ENCODE measurements at regions not wholly inside any gene's neighbourhood (a gene's known extent, or its start where the extent isn't known, plus 50 kb on each side); places are given as distances from the start of the nearest gene placed in this dataset.

DNA sequence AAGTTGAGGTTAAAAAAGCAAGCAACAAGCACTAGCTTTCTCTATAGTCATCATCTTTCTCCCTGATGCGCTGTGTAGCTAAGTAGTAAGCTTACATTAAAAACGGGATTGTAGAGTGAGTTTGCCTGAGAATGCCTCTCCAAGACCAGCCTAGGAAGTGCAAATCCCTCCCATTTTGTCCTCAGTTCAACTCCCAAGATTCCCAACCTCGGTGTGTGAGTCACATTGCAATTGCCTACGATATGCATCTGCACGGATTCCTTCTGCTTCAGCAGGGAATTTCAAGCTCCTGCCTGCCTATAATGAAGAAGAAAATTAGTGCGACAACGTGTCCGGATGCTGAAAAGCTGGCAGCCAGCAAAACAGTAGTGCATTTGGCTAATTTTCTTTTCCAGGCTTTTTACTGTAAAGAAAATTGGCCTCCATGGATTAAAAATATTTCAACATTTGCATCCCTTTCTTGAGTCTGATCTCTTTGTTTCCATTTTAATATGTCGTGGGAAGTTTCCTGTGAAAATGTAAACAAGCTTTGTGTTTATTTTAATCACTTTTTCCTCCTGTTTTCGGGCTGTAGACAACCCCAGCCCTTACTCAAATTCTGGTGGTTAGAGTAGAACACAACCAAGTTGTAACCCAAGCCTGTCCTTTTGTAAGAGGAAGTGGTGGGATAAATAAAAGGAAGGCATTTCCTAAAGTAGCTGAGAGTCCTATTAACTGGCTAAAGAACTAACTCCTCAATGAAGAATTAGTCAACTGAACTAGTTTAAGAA, 58.4 kb upstream of the TET2 start:
- H3K4me3 ChIP-seq = 0 out of 2 replicates have a peak overlapping the region, but pooled peaks have one; percentile 16
- no peaks in the 10 kb centered on the region; the same call in 1 of the 2 replicates for H3K9me2 ChIP-seq (ENCODE audit: insufficient read depth)
- H4K20me1 ChIP-seq (replicated peaks; ENCODE audit: insufficient read depth) = no peaks in the 10 kb centered on the region
- peak overlapping the region; percentile 41; the same call in 1 of the 2 replicates for H3K4me2 ChIP-seq
- no peaks in the 10 kb centered on the region for H3K79me2 ChIP-seq (replicated peaks; ENCODE audit: insufficient read depth)
- H3K27me3 ChIP-seq (ENCODE audit: insufficient read depth) = no peaks in the 10 kb centered on the region
- peak overlapping the region; percentile 72 for H2AFZ ChIP-seq
- no peak overlapping the region for H3K4me3 Mint-ChIP-seq
- no peak overlapping the region for H3K27ac Mint-ChIP-seq
- H3K27ac ChIP-seq (ENCODE audit: low read depth) = no peak overlapping the region
- no peaks in the 10 kb centered on the region for H3F3A ChIP-seq (replicated peaks; ENCODE audit: low read depth)
- H3K36me3 ChIP-seq (ENCODE audit: insufficient read depth) = no peaks in the 10 kb centered on the region
- H3K27me3 Mint-ChIP-seq (ENCODE audit: insufficient read depth, low read depth, poor library complexity) = no peaks in the 10 kb centered on the region
- ATAC-seq (peak; percentile 88), DNase-seq (ENCODE audit: low spot score) (peak; percentile 62)
- TF ChIP-seq ZNF331 (CRISPR knock-in tag; IDR thresholded peaks at IDR 0.05; ENCODE audit: low read depth) = no peak
- no peak for TF ChIP-seq JUNB (IDR thresholded peaks at IDR 0.05; ENCODE audit: unreplicated experiment)
- TF ChIP-seq, protein P1, sequence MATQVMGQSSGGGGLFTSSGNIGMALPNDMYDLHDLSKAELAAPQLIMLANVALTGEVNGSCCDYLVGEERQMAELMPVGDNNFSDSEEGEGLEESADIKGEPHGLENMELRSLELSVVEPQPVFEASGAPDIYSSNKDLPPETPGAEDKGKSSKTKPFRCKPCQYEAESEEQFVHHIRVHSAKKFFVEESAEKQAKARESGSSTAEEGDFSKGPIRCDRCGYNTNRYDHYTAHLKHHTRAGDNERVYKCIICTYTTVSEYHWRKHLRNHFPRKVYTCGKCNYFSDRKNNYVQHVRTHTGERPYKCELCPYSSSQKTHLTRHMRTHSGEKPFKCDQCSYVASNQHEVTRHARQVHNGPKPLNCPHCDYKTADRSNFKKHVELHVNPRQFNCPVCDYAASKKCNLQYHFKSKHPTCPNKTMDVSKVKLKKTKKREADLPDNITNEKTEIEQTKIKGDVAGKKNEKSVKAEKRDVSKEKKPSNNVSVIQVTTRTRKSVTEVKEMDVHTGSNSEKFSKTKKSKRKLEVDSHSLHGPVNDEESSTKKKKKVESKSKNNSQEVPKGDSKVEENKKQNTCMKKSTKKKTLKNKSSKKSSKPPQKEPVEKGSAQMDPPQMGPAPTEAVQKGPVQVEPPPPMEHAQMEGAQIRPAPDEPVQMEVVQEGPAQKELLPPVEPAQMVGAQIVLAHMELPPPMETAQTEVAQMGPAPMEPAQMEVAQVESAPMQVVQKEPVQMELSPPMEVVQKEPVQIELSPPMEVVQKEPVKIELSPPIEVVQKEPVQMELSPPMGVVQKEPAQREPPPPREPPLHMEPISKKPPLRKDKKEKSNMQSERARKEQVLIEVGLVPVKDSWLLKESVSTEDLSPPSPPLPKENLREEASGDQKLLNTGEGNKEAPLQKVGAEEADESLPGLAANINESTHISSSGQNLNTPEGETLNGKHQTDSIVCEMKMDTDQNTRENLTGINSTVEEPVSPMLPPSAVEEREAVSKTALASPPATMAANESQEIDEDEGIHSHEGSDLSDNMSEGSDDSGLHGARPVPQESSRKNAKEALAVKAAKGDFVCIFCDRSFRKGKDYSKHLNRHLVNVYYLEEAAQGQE (IDR thresholded peaks at IDR 0.05; ENCODE audit: unreplicated experiment) = no peak
- TF ChIP-seq EZH2phosphoT487 (IDR thresholded peaks at IDR 0.05; ENCODE audit: unreplicated experiment) = no peak
- TF ChIP-seq STAT1 (IDR thresholded peaks at IDR 0.05; ENCODE audit: unreplicated experiment) = no peak
- TF ChIP-seq, protein P2, sequence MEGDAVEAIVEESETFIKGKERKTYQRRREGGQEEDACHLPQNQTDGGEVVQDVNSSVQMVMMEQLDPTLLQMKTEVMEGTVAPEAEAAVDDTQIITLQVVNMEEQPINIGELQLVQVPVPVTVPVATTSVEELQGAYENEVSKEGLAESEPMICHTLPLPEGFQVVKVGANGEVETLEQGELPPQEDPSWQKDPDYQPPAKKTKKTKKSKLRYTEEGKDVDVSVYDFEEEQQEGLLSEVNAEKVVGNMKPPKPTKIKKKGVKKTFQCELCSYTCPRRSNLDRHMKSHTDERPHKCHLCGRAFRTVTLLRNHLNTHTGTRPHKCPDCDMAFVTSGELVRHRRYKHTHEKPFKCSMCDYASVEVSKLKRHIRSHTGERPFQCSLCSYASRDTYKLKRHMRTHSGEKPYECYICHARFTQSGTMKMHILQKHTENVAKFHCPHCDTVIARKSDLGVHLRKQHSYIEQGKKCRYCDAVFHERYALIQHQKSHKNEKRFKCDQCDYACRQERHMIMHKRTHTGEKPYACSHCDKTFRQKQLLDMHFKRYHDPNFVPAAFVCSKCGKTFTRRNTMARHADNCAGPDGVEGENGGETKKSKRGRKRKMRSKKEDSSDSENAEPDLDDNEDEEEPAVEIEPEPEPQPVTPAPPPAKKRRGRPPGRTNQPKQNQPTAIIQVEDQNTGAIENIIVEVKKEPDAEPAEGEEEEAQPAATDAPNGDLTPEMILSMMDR (conservative IDR thresholded peaks at IDR 0.05; ENCODE audit: low read depth in 2 of 2) = no peak
- no peak for TF ChIP-seq EZH2 (IDR thresholded peaks at IDR 0.05; ENCODE audit: low read depth, unreplicated experiment)
- TF ChIP-seq ZNF114 (CRISPR knock-in tag; IDR thresholded peaks at IDR 0.05) = no peak
- TF ChIP-seq CREB1 (CRISPR knock-in tag; IDR thresholded peaks at IDR 0.05; ENCODE audit: low read depth) = no peak
- H3K9me3 Mint-ChIP-seq = peaks cover 10% of the 10 kb centered on the region
- H3K4me1 Mint-ChIP-seq = peaks cover 15% of the 10 kb centered on the region; the same call in 2 of the 3 replicates
- H3K4me1 ChIP-seq (ENCODE audit: insufficient read depth) = peaks cover 14% of the 10 kb centered on the region
- H3K36me3 Mint-ChIP-seq (ENCODE audit: low read depth) = no peaks in the 10 kb centered on the region

- no peak for ATAC-seq
- Mint-ChIP-seq H3K27ac (no peak overlapping the region), H3K9me3 (peaks cover 18% of the 10 kb centered on the region), H3K36me3 (ENCODE audit: low read depth) (no peaks in the 10 kb centered on the region; the same call in 2 of the 3 replicates), H3K4me1 (peaks cover 15% of the 10 kb centered on the region; the same call in 2 of the 3 replicates), H3K4me3 (no peak overlapping the region), H3K27me3 (ENCODE audit: insufficient read depth, low read depth, poor library complexity) (no peaks in the 10 kb centered on the region)
- H3K27ac ChIP-seq (ENCODE audit: low read depth) = no peak overlapping the region
- no peaks in the 10 kb centered on the region for H3F3A ChIP-seq (replicated peaks; ENCODE audit: low read depth)
- H3K4me2 ChIP-seq = no peak overlapping the region
- H4K20me1 ChIP-seq (replicated peaks; ENCODE audit: insufficient read depth) = no peaks in the 10 kb centered on the region
- H3K4me1 ChIP-seq (ENCODE audit: insufficient read depth) = peaks cover 14% of the 10 kb centered on the region
- H2AFZ ChIP-seq = no peak overlapping the region
- DNase-seq (ENCODE audit: low spot score) = no peak
- no peaks in the 10 kb centered on the region for H3K36me3 ChIP-seq (ENCODE audit: insufficient read depth)
- no peak overlapping the region for H3K4me3 ChIP-seq
- no peaks in the 10 kb centered on the region for H3K79me2 ChIP-seq (replicated peaks; ENCODE audit: insufficient read depth)
- H3K9me2 ChIP-seq (ENCODE audit: insufficient read depth) = no peaks in the 10 kb centered on the region; the same call in 1 of the 2 replicates
- H3K27me3 ChIP-seq (ENCODE audit: insufficient read depth) = no peaks in the 10 kb centered on the region
- no peak for TF ChIP-seq ZNF462 (CRISPR knock-in tag; IDR thresholded peaks at IDR 0.05)
Observed at GRCh38 chr4:105092356-105092755, 54.3 kb upstream of the TET2 start.
